Right forelimb (tissue), 1 donor: ENCODE measurements at regions not wholly inside any gene's neighbourhood (a gene's known extent, or its start where the extent isn't known, plus 50 kb on each side); places are given as distances from the start of the nearest gene placed in this dataset.
"Not testable (repeated sequence)": the region's sequence is repeated elsewhere in the genome, so short reads cannot be mapped to it uniquely, and the experiment has no call there.

Experiments used
- DNase-seq: peaks from one replicate; pipeline ENCODE4 v3.0.0-alpha.2; 2018

- peak; percentile 11 for DNase-seq
Observed at GRCh38 chr11:69219991-69220390, 64.3 kb downstream of the SMIM38 start.

GRCh38 chr11:69220561-69221051 is 64.9 kb downstream of the SMIM38 start:
- DNase-seq = peak; percentile 22

GRCh38 chr11:69221086-69221485 is 65.4 kb downstream of the SMIM38 start:
- no peak for DNase-seq

DNA sequence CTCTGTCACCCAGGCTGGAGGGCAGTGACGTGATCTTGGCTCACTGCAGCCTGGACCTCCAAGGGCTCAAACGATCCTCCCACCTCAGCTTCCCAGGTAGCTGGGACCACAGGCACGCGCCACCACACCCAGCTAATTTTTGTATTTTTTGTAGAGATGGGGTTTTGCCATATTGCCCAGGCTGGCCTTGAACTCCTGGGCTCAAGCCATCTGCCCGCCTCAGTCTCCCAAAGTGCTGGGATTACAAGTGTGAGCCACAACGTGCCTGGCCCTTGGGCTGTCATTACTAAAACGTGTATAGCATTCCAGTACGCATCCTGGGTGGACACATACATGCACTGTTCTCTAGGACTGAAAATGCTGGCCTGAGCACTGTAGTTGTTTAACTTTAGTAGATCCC is 65.9 kb downstream of the SMIM38 start:
- DNase-seq = not testable (repeated sequence)

- DNase-seq = no peak
Observed at GRCh38 chr11:69227271-69227670, 66.7 kb upstream of the MYEOV start.

DNA sequence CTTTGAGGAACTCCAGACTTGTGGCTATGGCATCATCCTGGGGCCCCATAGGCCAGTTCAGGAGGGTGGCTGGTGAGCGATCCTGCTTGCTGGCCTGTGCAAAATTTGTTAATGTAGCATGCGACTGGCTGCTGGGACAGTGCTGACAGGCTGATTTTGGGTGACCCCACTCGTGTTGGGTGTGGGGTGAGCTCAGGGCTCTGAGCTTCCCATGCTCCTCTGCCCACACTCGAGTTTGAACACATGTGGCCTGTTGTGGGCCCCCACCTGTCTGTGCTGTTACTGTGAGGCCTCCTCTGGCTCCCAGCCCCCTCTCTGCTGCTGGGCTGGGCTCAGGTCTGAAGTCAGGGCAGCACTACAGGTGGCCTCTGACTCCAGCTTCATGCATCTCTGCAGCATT is 64.4 kb upstream of the MYEOV start:
- peak; percentile 19 for DNase-seq

DNA sequence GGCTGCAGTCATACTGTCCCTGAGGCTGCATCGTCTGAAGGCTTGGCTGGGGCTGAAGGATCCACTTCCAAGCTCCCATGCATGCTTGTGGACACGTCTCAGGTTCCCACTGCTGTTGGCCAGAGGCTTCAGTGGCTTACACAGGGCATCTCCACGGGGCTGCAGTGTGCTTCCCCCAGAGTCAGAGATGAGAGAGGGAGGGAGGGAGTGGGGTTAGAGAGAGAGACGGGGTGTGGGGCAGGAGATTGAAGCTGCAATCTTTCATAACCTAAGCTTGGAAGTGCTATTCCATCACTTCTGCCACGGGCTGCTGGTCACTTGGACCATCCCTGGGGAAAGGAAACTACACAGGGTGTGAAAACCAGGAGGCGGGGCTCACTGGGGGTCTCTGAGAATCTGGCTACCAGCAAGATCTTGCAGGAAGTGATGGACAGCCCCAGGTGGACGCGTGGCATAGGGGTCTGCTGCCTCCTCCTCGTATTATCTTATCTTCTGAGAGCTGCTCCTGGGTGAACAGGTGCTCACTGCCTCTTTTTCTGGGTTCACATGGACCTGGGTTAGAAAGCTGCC is 63.0 kb upstream of the MYEOV start:
- peak; percentile 12 for DNase-seq

- peak; percentile 16 for DNase-seq
Observed at GRCh38 chr11:69231466-69232018, 62.4 kb upstream of the MYEOV start.

DNA sequence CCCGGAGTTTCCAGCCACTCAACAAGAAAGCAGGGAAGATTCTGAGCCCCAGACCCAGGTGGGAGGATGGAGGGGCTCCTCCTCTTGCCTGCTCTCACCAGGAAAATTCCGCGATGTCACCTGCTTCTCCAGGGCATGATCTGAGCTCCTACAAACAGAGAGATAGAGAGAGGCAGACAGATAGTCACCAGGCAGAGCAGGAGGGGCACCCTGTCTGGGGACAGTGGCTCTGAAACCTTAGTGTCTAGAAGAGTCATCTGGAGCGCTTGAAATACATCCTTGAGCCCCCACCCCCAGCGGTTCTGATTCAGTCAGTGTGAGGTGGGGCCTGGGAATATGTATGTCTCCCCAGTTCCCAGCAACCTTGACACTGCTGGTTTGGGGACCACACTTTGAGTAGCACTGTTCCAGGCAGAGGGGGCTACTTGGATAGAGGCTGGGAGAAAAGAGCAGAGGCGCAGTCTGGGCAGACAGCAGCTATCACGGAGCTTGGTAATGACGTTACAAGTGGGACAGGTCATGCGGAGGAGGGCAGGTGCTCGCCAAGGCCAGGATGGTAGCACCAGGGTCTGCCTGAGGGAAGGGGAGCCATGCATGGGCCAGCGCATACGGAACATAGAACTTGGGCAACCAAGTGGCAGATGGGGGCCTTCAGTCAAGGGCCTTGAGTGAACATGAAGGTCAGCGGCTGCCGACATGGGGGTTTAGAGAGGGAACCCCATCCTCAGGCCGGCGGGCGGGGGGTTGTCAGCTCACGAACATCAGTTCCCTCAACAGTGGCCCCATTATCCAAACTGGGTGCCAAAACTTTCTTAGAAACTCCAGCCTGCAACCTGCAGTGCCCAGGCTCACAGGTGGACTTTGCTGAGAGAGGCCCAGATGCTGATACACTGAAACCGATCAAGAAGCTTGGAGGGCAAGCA is 60.9 kb upstream of the MYEOV start:
- DNase-seq = peak; percentile 23

- peak; percentile 19 for DNase-seq
Observed at GRCh38 chr11:69233744-69234570, 60.0 kb upstream of the MYEOV start.

DNA sequence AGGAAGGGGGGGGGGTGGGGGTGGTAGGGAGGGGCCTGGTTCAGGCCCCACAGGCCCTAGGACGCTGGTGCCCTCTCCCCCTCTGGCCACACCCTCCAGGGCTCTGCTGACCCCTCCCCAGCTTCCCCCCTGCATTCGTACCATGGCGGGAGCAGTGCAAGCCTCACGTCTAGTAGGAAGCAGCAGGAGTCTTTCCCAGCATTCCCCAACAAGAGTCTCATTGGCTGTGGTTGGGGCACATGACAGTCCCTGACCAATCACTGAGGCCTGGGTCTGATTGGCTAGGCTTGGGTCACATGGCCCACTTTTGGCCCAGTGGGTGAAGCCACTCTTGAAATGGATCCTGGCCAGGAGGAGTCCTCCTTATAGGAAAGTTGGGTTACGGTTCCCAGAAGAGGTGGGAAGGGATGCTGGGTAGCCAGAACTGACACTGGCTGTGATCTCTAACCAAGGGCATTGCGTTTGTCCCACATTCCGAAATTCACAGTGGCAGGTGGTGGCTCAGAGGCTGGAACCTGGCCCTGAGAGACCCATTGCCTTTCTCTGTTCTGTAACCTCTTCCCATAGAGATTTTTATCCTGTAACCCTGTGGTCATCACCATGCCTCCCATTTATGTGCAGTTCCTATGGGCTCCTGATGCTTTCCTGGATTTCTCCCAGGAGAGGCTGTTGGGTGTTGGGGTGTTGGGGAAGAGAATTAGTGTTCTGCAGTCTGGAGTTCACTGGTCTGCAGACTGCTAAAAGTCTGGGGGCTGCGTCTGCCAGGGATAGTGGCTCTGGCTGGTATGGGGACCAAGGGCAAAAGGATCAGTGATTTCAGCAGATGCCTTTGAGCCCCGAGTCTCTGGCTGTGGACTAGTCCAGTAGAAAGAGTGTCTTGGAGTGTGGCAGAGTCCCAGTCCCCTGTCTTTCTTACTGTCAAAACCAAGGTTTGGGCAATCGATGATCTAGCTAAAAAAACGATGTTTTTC is 58.9 kb upstream of the MYEOV start:
- DNase-seq = no peak

- DNase-seq = no peak
Observed at GRCh38 chr11:69238573-69239351, 55.2 kb upstream of the MYEOV start.

DNA sequence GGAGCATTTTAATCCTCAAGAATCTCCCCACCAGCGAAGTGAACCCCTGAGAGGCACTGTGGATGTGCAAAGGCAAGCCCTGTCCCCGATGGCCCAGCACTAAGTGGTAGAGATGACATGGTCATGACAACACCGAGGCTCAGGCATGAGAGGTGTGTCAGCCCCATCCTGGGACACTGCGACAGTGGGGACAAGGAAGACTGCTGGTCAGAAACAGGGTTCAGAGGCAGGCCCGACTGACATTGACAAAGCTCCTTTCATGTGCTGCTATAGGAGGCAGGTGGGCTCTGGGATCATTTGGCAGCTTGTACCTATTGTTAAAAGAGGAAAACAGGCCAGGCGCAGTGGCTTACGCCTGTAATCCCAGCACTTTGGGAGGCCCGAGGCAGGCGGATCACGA is 54.3 kb upstream of the MYEOV start:
- no peak for DNase-seq

- DNase-seq = no peak
Observed at GRCh38 chr11:69240332-69241074, 53.5 kb upstream of the MYEOV start.

DNA sequence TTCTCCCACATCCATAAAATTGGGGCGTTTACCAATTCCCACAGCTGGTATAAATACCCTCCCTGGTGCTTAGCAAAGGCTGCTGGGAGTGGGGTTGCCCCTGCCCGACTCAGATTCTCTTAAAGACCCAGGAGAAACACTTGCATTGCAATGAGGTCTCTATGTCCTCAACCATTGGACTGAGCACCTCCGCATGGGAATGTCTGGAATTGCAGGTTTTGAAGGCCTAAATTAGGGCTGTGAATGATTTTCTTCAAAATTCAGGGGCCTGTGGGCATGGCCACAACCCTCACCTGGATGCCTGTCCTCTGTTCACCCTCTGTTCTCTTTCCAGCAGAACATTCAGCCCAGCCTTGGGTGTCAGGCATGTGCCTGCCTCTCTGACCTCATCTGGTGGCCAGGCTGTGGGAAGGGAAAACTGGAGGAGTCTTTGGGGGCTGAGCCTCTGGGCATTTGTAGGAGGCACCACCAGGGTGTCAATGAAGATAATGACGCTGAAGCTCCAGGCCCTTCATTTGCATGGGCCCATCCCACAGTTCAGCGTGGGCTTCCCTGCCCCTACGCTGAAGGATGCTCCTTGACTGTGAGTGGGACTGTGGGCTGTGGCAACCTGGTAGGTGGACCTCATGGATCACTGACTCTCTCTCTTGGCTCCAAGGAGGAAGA is 52.7 kb upstream of the MYEOV start:
- DNase-seq = no peak

DNA sequence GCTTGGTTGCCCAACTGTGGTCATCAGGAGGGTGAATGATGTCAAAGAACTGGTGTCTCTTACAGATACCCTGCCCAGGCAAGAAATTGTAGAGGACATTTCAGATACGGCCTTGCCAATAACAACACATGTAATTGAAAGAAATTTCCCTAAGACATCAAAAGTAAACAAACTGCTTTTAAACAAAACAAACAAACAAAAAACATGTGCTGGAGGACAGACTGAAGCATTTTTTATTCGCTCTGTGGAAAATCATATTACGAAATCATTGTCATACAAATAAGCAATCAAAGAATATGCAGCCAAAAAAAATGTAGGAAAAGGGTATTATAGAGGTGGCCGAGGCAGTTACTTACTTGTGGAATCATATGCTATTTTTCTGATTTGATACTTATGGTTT is 52.1 kb upstream of the MYEOV start:
- DNase-seq = no peak

- no peak for DNase-seq
Observed at GRCh38 chr11:69242266-69242920, 51.6 kb upstream of the MYEOV start.

- no peak for DNase-seq
Observed at GRCh38 chr11:69243496-69244200, 50.3 kb upstream of the MYEOV start.
